SK-N-SH treated with all-trans-retinoic acid at 6 μM for 48 hours (cell line): ENCODE measurements at regions not wholly inside any gene's neighbourhood (a gene's known extent, or its start where the extent isn't known, plus 50 kb on each side); places are given as distances from the start of the nearest gene placed in this dataset.

Source experiments
- CSRNP3 ChIP-seq: fragments of 250-450 bp; sonication (Bioruptor Pico); IDR thresholded peaks from 2 replicates; pipeline ENCODE4 v1.5.1; 2021; ENCODE audit warnings: mild to moderate bottlenecking, moderate library complexity
- OSR1 ChIP-seq: fragments of 250-450 bp; sonication (Bioruptor Pico); IDR thresholded peaks from 2 replicates; pipeline ENCODE4 v1.8.0; 2022; ENCODE audit warnings: moderate library complexity, mild to moderate bottlenecking, inconsistent platforms
- TOX ChIP-seq: fragments of 250-450 bp; sonication (Bioruptor Pico); IDR thresholded peaks from 2 replicates; pipeline ENCODE4 v1.8.0; 2021; ENCODE audit warnings: mild to moderate bottlenecking, moderate library complexity, borderline replicate concordance
- ZC3H10 ChIP-seq: fragments of 250-450 bp; sonication (Bioruptor Pico); IDR thresholded peaks from 2 replicates; pipeline ENCODE4 v1.5.1; 2021; ENCODE audit warnings: mild to moderate bottlenecking, moderate library complexity
- ZFP30 ChIP-seq: fragments of 450-650 bp; formaldehyde crosslinking; IDR thresholded peaks from 2 replicates; pipeline ENCODE4 v1.5.0; 2022; ENCODE audit warnings: mild to moderate bottlenecking, moderate library complexity
- ZNF565 ChIP-seq: fragments of 450-650 bp; formaldehyde crosslinking; conservative IDR thresholded peaks from 2 replicates; pipeline ENCODE4 v1.5.0; 2020; ENCODE audit warnings: low read depth, mild to moderate bottlenecking, moderate library complexity
- ZNF70 ChIP-seq: fragments of 450-650 bp; formaldehyde crosslinking; IDR thresholded peaks from 2 replicates; pipeline ENCODE4 v1.5.0; 2020; ENCODE audit warnings: mild to moderate bottlenecking, moderate library complexity
- TF ChIP-seq, protein P1 (sequence below): fragments of 250-450 bp; sonication (Bioruptor Pico); IDR thresholded peaks from 2 replicates; pipeline ENCODE4 v1.8.0; 2020; ENCODE audit warnings: mild to moderate bottlenecking, moderate library complexity, borderline replicate concordance
- TF ChIP-seq, protein P2 (sequence below): fragments of 250-450 bp; sonication (Bioruptor Pico); IDR thresholded peaks from 2 replicates; pipeline ENCODE4 v1.8.0; 2021; ENCODE audit warnings: low read depth, mild to moderate bottlenecking, moderate library complexity, borderline replicate concordance
- TF ChIP-seq, protein P3 (sequence below): fragments of 250-450 bp; sonication (Bioruptor Pico); IDR thresholded peaks from 2 replicates; pipeline ENCODE4 v1.5.1; 2020; ENCODE audit warnings: low read depth, mild to moderate bottlenecking, moderate library complexity

DNA sequence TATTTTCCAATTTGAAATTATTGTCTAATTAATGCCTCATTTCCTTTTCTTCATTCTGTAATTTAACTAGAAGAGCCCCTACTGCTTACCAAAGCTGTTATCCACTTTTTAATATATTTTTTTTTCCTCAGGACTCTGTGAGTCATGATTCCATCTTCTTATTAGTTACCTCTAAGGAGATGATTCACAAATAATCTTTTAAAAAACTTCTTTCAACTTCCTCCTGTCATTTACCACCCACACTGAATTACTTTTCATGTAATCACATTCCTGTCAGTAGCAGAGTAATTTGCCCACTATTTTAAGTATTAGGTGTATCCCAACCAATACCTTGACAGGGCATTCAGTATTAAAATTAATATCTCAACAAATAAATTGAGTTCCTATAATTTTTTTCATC, 470.9 kb upstream of the ADGRL3 start:
- TF ChIP-seq, protein P1, sequence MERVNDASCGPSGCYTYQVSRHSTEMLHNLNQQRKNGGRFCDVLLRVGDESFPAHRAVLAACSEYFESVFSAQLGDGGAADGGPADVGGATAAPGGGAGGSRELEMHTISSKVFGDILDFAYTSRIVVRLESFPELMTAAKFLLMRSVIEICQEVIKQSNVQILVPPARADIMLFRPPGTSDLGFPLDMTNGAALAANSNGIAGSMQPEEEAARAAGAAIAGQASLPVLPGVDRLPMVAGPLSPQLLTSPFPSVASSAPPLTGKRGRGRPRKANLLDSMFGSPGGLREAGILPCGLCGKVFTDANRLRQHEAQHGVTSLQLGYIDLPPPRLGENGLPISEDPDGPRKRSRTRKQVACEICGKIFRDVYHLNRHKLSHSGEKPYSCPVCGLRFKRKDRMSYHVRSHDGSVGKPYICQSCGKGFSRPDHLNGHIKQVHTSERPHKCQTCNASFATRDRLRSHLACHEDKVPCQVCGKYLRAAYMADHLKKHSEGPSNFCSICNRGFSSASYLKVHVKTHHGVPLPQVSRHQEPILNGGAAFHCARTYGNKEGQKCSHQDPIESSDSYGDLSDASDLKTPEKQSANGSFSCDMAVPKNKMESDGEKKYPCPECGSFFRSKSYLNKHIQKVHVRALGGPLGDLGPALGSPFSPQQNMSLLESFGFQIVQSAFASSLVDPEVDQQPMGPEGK (CRISPR knock-in tag), result no peak
- TF ChIP-seq OSR1 (CRISPR knock-in tag) (no peak), TOX (no peak), ZNF70 (no peak), CSRNP3 (CRISPR knock-in tag) (no peak), ZFP30 (CRISPR knock-in tag) (no peak), ZNF565 (CRISPR knock-in tag) (no peak), ZC3H10 (CRISPR knock-in tag) (no peak)
- TF ChIP-seq, protein P2, sequence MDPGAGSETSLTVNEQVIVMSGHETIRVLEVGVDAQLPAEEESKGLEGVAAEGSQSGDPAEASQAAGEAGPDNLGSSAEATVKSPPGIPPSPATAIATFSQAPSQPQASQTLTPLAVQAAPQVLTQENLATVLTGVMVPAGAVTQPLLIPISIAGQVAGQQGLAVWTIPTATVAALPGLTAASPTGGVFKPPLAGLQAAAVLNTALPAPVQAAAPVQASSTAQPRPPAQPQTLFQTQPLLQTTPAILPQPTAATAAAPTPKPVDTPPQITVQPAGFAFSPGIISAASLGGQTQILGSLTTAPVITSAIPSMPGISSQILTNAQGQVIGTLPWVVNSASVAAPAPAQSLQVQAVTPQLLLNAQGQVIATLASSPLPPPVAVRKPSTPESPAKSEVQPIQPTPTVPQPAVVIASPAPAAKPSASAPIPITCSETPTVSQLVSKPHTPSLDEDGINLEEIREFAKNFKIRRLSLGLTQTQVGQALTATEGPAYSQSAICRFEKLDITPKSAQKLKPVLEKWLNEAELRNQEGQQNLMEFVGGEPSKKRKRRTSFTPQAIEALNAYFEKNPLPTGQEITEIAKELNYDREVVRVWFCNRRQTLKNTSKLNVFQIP (CRISPR knock-in tag), result no peak
- TF ChIP-seq, protein P3, sequence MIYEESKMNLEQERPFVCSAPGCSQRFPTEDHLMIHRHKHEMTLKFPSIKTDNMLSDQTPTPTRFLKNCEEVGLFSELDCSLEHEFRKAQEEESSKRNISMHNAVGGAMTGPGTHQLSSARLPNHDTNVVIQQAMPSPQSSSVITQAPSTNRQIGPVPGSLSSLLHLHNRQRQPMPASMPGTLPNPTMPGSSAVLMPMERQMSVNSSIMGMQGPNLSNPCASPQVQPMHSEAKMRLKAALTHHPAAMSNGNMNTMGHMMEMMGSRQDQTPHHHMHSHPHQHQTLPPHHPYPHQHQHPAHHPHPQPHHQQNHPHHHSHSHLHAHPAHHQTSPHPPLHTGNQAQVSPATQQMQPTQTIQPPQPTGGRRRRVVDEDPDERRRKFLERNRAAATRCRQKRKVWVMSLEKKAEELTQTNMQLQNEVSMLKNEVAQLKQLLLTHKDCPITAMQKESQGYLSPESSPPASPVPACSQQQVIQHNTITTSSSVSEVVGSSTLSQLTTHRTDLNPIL (CRISPR knock-in tag), result no peak
